ENCODE measurements at regions not wholly inside any gene's neighbourhood (a gene's known extent, or its start where the extent isn't known, plus 50 kb on each side); places are given as distances from the start of the nearest gene placed in this dataset.
"Not testable (repeated sequence)": the region's sequence is repeated elsewhere in the genome, so short reads cannot be mapped to it uniquely, and the experiment has no call there.

GRCh38 chr10:47145290-47145934 lies 154.6 kb upstream of the GDF10 start:
- DNase-seq, result no peak

- no peak for DNase-seq
Measured at GRCh38 chr10:47146572-47146971, 153.4 kb upstream of the GDF10 start.

DNA sequence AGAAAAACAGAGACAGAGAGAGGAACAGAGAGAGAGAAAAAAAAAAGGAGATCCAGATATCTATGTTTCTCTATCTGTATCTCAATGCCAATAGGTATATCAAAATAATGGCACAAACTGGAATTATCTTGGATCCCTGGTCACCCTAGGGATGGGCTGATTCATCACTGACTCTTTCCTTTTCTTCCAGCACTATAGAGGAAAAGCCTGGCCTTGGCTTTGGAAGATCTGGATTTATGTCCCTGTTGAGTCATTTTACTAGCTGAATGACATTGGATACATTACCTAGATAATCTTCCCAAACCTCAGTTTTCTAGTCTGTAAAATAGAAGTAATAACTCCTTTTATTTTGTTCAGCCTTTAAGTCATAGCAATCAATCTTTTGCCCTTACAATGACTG lies 152.8 kb upstream of the GDF10 start:
- DNase-seq, result no peak

GRCh38 chr10:47150581-47150980 lies 149.4 kb upstream of the GDF10 start:
- no peak for DNase-seq

DNA sequence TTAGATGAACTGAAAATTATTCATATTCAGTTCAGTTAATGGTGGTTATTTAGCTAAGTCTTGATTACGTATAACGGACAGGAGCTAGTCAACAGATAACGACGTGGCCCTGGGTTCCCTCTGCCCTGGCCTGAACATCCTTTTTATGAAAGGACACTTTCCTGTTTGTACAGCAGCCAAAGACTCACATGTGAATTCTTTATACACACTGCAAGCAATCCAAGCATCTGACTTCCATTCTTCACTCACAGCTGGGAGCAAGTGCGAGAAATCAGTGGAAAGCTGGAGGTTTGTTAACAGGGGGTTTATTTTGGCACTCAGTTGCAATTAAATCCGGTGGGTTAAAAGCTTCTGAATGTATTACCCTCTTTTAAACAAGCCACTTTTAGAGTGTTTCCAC lies 148.1 kb upstream of the GDF10 start:
- no peak for DNase-seq

DNA sequence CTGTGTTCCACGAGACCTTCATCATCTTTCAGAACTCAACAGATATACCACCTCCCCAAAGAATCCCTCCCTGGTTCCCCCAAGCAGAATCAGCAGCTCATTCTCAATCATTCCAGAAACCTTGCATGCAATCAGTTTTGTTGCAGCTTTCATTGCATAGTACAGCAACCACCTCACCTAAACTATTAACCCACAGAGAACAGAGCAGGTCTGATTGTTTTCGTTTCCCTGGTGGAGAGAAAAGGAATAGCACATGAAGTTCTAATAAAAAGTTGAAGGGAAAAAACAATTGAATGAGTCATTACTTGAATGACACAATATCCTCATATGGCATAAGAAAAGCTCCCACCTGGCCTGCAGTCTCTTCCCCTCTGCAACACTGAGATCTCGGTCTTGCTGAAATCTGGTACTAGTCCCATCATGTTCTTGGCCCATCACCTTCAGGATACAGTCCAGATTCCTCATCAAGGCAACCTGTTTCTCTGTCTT lies 147.1 kb upstream of the GDF10 start:
- no peak for DNase-seq

DNA sequence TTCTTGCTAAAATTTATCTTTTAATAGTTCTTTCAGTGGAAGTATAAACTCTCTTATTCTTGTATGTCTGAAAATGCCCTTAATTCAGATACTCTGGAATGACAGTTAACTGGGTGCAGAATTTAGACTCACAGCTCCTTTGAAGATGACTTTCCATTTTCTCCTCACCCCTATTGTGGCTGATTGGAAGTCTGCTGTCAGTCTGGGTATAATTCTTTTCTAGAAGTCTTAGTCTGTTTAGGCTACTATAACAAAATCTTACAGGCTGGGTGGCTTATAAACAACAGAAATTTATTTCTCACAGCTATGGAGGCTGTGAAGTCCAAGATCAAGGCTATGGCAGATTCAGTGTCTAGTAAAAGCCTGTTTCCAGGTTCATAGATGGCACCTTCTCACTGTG lies 145.2 kb upstream of the GDF10 start:
- no peak for DNase-seq

- no peak for DNase-seq
Measured at GRCh38 chr10:47156873-47157272, 143.1 kb upstream of the GDF10 start.

DNA sequence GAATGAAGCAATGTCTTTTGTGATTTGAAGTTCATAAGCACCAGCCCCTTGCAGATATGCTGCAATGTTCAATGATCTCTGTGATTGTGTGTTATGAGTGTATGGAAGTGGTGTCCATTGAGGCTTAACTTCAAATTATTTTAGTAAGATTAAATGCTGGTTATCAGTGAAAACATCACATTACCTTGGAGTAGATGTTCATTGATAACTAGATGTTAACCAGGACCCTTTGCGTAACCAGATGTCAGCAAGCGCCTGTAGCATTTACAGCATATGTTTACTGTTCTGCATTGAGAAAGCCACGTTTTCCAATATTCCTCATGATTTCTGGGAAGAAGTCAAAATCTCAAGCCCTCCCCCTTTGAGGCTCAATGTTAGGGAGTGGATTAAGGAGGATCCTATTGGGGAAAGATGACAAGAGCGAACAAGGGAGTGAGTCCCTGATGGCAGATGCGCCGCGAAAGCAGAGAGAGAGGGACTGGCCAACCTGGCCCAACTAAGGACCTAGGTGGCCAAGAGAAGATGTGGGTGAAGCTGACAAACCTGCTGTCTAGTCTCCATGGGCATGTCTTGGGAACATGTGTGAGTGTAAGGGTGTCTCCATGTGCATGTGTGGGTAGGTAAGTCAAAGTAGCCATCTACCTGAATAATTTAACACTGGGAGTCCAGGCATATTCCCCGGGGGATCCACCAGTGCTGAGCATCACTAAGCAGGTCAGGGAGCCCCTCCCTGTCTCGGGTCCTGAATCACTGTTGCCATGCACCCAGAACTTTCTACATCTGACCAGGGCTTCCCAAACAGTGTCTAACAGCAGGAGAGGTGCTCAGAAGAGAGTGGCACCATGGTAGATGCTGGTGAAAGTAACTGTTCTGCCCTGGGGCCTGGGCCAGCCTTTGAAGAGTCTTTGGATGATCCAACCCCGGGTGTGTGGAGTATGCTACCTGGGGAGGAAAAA lies 141.6 kb upstream of the GDF10 start:
- DNase-seq, result no peak

- no peak for DNase-seq
Measured at GRCh38 chr10:47159361-47160260, 140.4 kb upstream of the GDF10 start.

- DNase-seq, result no peak
Measured at GRCh38 chr10:47160261-47160908, 139.6 kb upstream of the GDF10 start.

GRCh38 chr10:47160967-47161366 lies 139.0 kb upstream of the GDF10 start:
- no peak for DNase-seq

DNA sequence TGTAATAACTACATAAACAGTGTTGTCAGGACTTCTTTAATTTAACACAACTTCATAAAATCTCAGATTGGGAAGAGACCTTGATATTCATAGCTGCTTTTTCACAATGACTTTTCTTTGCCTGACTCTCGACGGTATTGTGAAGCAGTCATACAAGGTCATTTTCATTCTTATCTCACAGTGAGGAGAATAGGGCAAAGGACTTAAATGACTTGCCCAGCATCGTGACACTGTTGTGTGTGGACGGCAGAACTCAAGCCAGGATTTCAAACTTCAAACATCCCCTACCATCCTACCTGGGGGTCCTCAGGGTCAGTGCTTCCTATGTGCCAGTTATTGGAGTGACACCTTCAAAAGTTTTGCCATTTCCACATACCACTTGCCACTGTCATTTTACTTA lies 138.5 kb upstream of the GDF10 start:
- DNase-seq, result no peak

DNA sequence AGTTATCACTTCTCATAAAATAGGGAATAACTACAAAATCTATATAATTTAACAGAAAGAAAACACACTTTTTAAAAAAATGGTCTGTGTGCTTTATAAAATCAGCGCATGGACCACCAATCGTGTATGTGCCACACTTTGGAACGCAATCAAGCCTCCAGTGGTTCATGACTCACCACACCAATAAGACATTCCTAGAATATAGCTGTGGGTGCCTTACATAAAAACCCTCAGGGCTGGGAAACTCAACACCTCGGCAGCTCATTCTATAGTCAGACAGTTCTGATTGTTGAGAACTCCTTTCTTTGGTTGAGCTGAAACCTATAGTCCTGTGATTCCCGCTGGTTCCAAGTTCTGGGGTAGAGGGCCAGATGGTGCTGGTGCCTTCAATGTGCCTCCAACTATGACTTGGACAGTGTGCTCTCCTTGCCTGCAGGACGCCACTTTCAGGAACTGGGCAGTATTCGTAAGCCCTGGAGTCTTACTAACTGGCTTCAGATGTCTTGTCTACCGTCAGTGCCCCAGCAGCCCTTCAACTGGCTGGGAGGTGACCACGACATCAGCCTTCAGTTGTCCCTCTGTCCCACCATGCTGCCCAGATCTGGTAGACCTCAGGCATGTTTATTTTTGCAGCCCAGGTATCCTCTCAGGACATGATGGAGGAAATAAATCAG lies 135.7 kb upstream of the GDF10 start:
- no peak for DNase-seq

DNA sequence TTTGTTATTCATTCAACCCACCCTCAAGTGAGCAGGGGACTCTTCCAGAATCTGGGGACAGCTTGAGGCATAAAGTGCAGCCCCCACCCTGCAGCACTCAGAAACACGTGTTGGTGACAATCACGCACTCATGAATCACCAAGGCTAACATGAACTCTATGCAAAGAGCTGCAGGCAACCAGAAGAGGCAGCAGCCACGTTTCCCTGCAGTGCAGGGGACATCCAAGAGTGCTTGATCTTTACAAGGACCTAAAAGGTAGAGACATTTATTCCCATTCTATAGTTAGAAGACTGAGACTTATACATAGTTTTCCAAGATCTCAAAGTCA lies 135.2 kb upstream of the GDF10 start:
- DNase-seq, result no peak

- DNase-seq, result no peak
Measured at GRCh38 chr10:47165168-47165710, 134.8 kb upstream of the GDF10 start.

GRCh38 chr10:47165711-47166404 lies 134.1 kb upstream of the GDF10 start:
- peak; percentile 80 for DNase-seq

- no peak for DNase-seq
Measured at GRCh38 chr10:47166405-47166777, 133.6 kb upstream of the GDF10 start.

GRCh38 chr10:47166808-47167581 lies 133.0 kb upstream of the GDF10 start:
- DNase-seq, result not testable (repeated sequence)

GRCh38 chr10:47167591-47167990 lies 132.4 kb upstream of the GDF10 start:
- no peak for DNase-seq

Data from activated CD8-positive, alpha-beta memory T cell treated with anti-CD3 and anti-CD28 coated beads for 24 hours (primary cell).